Activated CD4-positive, alpha-beta T cell treated with anti-CD3 and anti-CD28 coated beads, Interleukin-2, amount 10 ng/mL, durations not matched to agents 24 days and 14 days (primary cell): ENCODE measurements at regions not wholly inside any gene's neighbourhood (a gene's known extent, or its start where the extent isn't known, plus 50 kb on each side); places are given as distances from the start of the nearest gene placed in this dataset.

Experiments used
- DNase-seq: peaks from one replicate; pipeline ENCODE4 v3.0.0; 2022
- H3K27ac Mint-ChIP-seq: one replicate; pipeline ENCODE4 v1.8.0; 2022; ENCODE audit warnings: mild to moderate bottlenecking, mixed read lengths
- H3K27me3 Mint-ChIP-seq: one replicate; pipeline ENCODE4 v1.8.0; 2022; ENCODE audit warnings: mixed read lengths
- H3K36me3 Mint-ChIP-seq: one replicate; pipeline ENCODE4 v1.8.0; 2022; ENCODE audit warnings: low read depth, mild to moderate bottlenecking, mixed read lengths
- H3K4me1 Mint-ChIP-seq: one replicate; pipeline ENCODE4 v1.8.0; 2021; ENCODE audit warnings: mixed read lengths
- H3K4me3 Mint-ChIP-seq: one replicate; pipeline ENCODE4 v1.8.0; 2022; ENCODE audit warnings: mild to moderate bottlenecking, moderate library complexity, mixed read lengths
- H3K9me3 Mint-ChIP-seq: one replicate; pipeline ENCODE4 v1.8.0; 2021; ENCODE audit warnings: mixed read lengths
- intact Hi-C: fragments of 100-400 bp; cut with micrococcal nuclease; formaldehyde crosslinking; loops from one replicate; pipeline ENCODE4 v1.15.1; 2023

GRCh38 chr5:125583321-125584139 is 837.1 kb upstream of the ZNF608 start:
- H3K27ac Mint-ChIP-seq, result no peak overlapping the region
- no peaks in the 10 kb centered on the region for H3K36me3 Mint-ChIP-seq
- intact Hi-C loops, result no loop called here
- H3K9me3 Mint-ChIP-seq, result no peaks in the 10 kb centered on the region
- no peaks in the 10 kb centered on the region for H3K4me1 Mint-ChIP-seq
- no peak overlapping the region for H3K4me3 Mint-ChIP-seq
- no peaks in the 10 kb centered on the region for H3K27me3 Mint-ChIP-seq
- DNase-seq, result no peak

- Mint-ChIP-seq H3K27me3 (no peaks in the 10 kb centered on the region), H3K4me3 (no peak overlapping the region), H3K9me3 (peaks cover 2% of the 10 kb centered on the region), H3K36me3 (no peaks in the 10 kb centered on the region), H3K27ac (no peak overlapping the region), H3K4me1 (no peaks in the 10 kb centered on the region)
- no peak for DNase-seq
- intact Hi-C loops, result no loop called here
Observed at GRCh38 chr5:125584140-125584520, 837.7 kb upstream of the ZNF608 start.

GRCh38 chr5:125587631-125588030 is 835.6 kb upstream of the GRAMD2B start:
- H3K4me1 Mint-ChIP-seq, result no peaks in the 10 kb centered on the region
- peaks cover 4% of the 10 kb centered on the region for H3K9me3 Mint-ChIP-seq
- H3K27ac Mint-ChIP-seq, result no peak overlapping the region
- no peaks in the 10 kb centered on the region for H3K27me3 Mint-ChIP-seq
- no peak for DNase-seq
- no peak overlapping the region for H3K4me3 Mint-ChIP-seq
- H3K36me3 Mint-ChIP-seq, result no peaks in the 10 kb centered on the region
- intact Hi-C loops, result no loop called here

GRCh38 chr5:125592856-125593255 is 830.4 kb upstream of the GRAMD2B start:
- H3K27ac Mint-ChIP-seq, result no peak overlapping the region
- peaks cover 4% of the 10 kb centered on the region for H3K9me3 Mint-ChIP-seq
- H3K4me1 Mint-ChIP-seq, result no peaks in the 10 kb centered on the region
- H3K36me3 Mint-ChIP-seq, result no peaks in the 10 kb centered on the region
- H3K4me3 Mint-ChIP-seq, result no peak overlapping the region
- no peaks in the 10 kb centered on the region for H3K27me3 Mint-ChIP-seq
- intact Hi-C loops, result no loop called here
- no peak for DNase-seq

GRCh38 chr5:125595095-125595494 is 828.1 kb upstream of the GRAMD2B start:
- H3K27me3 Mint-ChIP-seq, result no peaks in the 10 kb centered on the region
- no peaks in the 10 kb centered on the region for H3K4me1 Mint-ChIP-seq
- H3K36me3 Mint-ChIP-seq, result no peaks in the 10 kb centered on the region
- intact Hi-C loops, result no loop called here
- no peaks in the 10 kb centered on the region for H3K9me3 Mint-ChIP-seq
- H3K27ac Mint-ChIP-seq, result no peak overlapping the region
- no peak overlapping the region for H3K4me3 Mint-ChIP-seq
- DNase-seq, result no peak

GRCh38 chr5:125595845-125596244 is 827.4 kb upstream of the GRAMD2B start:
- H3K4me3 Mint-ChIP-seq, result no peak overlapping the region
- H3K4me1 Mint-ChIP-seq, result no peaks in the 10 kb centered on the region
- no peak for DNase-seq
- H3K9me3 Mint-ChIP-seq, result no peaks in the 10 kb centered on the region
- intact Hi-C loops, result no loop called here
- H3K27ac Mint-ChIP-seq, result no peak overlapping the region
- no peaks in the 10 kb centered on the region for H3K36me3 Mint-ChIP-seq
- no peaks in the 10 kb centered on the region for H3K27me3 Mint-ChIP-seq

- intact Hi-C loops, result no loop called here
- H3K27ac Mint-ChIP-seq, result no peak overlapping the region
- no peaks in the 10 kb centered on the region for H3K36me3 Mint-ChIP-seq
- H3K4me1 Mint-ChIP-seq, result no peaks in the 10 kb centered on the region
- no peak overlapping the region for H3K4me3 Mint-ChIP-seq
- no peak for DNase-seq
- H3K27me3 Mint-ChIP-seq, result no peaks in the 10 kb centered on the region
- no peaks in the 10 kb centered on the region for H3K9me3 Mint-ChIP-seq
Observed at GRCh38 chr5:125597338-125597737, 825.9 kb upstream of the GRAMD2B start.

GRCh38 chr5:125600559-125600958 is 822.6 kb upstream of the GRAMD2B start:
- intact Hi-C loops, result no loop called here
- Mint-ChIP-seq H3K27ac (no peak overlapping the region), H3K27me3 (no peaks in the 10 kb centered on the region), H3K9me3 (no peaks in the 10 kb centered on the region), H3K36me3 (no peaks in the 10 kb centered on the region), H3K4me1 (no peaks in the 10 kb centered on the region), H3K4me3 (no peak overlapping the region)
- DNase-seq, result no peak

- H3K4me1 Mint-ChIP-seq, result no peaks in the 10 kb centered on the region
- H3K9me3 Mint-ChIP-seq, result no peaks in the 10 kb centered on the region
- H3K36me3 Mint-ChIP-seq, result no peaks in the 10 kb centered on the region
- H3K27me3 Mint-ChIP-seq, result no peaks in the 10 kb centered on the region
- no peak overlapping the region for H3K27ac Mint-ChIP-seq
- intact Hi-C loops, result no loop called here
- DNase-seq, result no peak
- H3K4me3 Mint-ChIP-seq, result no peak overlapping the region
Observed at GRCh38 chr5:125602184-125602583, 821.0 kb upstream of the GRAMD2B start.

GRCh38 chr5:125603321-125603720 is 819.9 kb upstream of the GRAMD2B start:
- Mint-ChIP-seq H3K4me1 (no peaks in the 10 kb centered on the region), H3K27ac (no peak overlapping the region), H3K36me3 (no peaks in the 10 kb centered on the region), H3K4me3 (no peak overlapping the region), H3K9me3 (no peaks in the 10 kb centered on the region), H3K27me3 (no peaks in the 10 kb centered on the region)
- intact Hi-C loops, result no loop called here
- DNase-seq, result no peak

- Mint-ChIP-seq H3K27me3 (no peaks in the 10 kb centered on the region), H3K36me3 (no peaks in the 10 kb centered on the region), H3K4me3 (no peak overlapping the region), H3K27ac (no peak overlapping the region), H3K9me3 (no peaks in the 10 kb centered on the region), H3K4me1 (no peaks in the 10 kb centered on the region)
- intact Hi-C loops, result no loop called here
- no peak for DNase-seq
Observed at GRCh38 chr5:125604104-125604503, 819.1 kb upstream of the GRAMD2B start.

- Mint-ChIP-seq H3K36me3 (no peaks in the 10 kb centered on the region), H3K9me3 (no peaks in the 10 kb centered on the region), H3K4me1 (no peaks in the 10 kb centered on the region), H3K27me3 (no peaks in the 10 kb centered on the region), H3K4me3 (no peak overlapping the region), H3K27ac (no peak overlapping the region)
- DNase-seq, result no peak
- intact Hi-C loops, result no loop called here
Observed at GRCh38 chr5:125607018-125607417, 816.2 kb upstream of the GRAMD2B start.

- Mint-ChIP-seq H3K36me3 (no peaks in the 10 kb centered on the region), H3K9me3 (no peaks in the 10 kb centered on the region), H3K4me3 (no peak overlapping the region), H3K27me3 (no peaks in the 10 kb centered on the region), H3K27ac (no peak overlapping the region), H3K4me1 (no peaks in the 10 kb centered on the region)
- DNase-seq, result no peak
- intact Hi-C loops, result no loop called here
Observed at GRCh38 chr5:125609011-125609410, 814.2 kb upstream of the GRAMD2B start.

- Mint-ChIP-seq H3K36me3 (no peaks in the 10 kb centered on the region), H3K27me3 (no peaks in the 10 kb centered on the region), H3K4me1 (no peaks in the 10 kb centered on the region), H3K4me3 (no peak overlapping the region), H3K9me3 (no peaks in the 10 kb centered on the region), H3K27ac (no peak overlapping the region)
- no peak for DNase-seq
- intact Hi-C loops, result no loop called here
Observed at GRCh38 chr5:125610892-125611291, 812.3 kb upstream of the GRAMD2B start.

- H3K4me3 Mint-ChIP-seq, result no peak overlapping the region
- intact Hi-C loops, result no loop called here
- no peak overlapping the region for H3K27ac Mint-ChIP-seq
- no peak for DNase-seq
- no peaks in the 10 kb centered on the region for H3K36me3 Mint-ChIP-seq
- H3K27me3 Mint-ChIP-seq, result no peaks in the 10 kb centered on the region
- no peaks in the 10 kb centered on the region for H3K9me3 Mint-ChIP-seq
- H3K4me1 Mint-ChIP-seq, result no peaks in the 10 kb centered on the region
Observed at GRCh38 chr5:125611541-125611940, 811.7 kb upstream of the GRAMD2B start.
